B cell (primary cell): ENCODE measurements at regions not wholly inside any gene's neighbourhood (a gene's known extent, or its start where the extent isn't known, plus 50 kb on each side); places are given as distances from the start of the nearest gene placed in this dataset.

Experiments
- EZH2 ChIP-seq: IDR thresholded peaks from 2 replicates; pipeline ENCODE4 v1.6.1; 2012; ENCODE audit warnings: borderline replicate concordance, low read depth, mild to moderate bottlenecking, moderate library complexity, low read length; ENCODE audit not compliant: insufficient read depth, poor library complexity, severe bottlenecking
- TF ChIP-seq, protein P1 (sequence below): fragments of 200-600 bp; IDR thresholded peaks from one replicate; pipeline ENCODE4 v1.8.0; 2022; ENCODE audit warnings: antibody characterized with exemption, mild to moderate bottlenecking

DNA sequence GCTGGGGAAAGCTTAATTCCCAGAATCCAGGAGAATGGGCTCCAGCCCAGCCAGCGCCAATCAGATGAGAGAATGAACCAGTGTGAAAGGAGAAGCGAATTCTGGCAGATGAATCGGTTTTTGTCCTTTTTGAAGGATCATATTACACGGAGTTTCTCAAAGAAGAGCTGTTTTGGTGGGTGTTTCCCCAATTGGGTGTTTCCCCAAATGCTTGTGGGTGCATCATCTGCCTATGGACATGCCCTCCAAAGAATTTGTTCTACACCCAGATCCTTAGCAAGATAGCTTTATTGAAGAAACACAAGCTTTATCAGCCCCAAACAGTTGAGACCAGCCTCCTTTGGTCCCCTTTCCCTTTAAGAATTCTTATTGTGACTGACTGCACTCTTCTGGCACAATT lies 186.5 kb upstream of the GPR26 start:
- TF ChIP-seq, protein P1, sequence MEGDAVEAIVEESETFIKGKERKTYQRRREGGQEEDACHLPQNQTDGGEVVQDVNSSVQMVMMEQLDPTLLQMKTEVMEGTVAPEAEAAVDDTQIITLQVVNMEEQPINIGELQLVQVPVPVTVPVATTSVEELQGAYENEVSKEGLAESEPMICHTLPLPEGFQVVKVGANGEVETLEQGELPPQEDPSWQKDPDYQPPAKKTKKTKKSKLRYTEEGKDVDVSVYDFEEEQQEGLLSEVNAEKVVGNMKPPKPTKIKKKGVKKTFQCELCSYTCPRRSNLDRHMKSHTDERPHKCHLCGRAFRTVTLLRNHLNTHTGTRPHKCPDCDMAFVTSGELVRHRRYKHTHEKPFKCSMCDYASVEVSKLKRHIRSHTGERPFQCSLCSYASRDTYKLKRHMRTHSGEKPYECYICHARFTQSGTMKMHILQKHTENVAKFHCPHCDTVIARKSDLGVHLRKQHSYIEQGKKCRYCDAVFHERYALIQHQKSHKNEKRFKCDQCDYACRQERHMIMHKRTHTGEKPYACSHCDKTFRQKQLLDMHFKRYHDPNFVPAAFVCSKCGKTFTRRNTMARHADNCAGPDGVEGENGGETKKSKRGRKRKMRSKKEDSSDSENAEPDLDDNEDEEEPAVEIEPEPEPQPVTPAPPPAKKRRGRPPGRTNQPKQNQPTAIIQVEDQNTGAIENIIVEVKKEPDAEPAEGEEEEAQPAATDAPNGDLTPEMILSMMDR, result no peak
- no peak for TF ChIP-seq EZH2
